HG02870 (cell line): ENCODE measurements at regions not wholly inside any gene's neighbourhood (a gene's known extent, or its start where the extent isn't known, plus 50 kb on each side); places are given as distances from the start of the nearest gene placed in this dataset.
"Not testable (repeated sequence)": the region's sequence is repeated elsewhere in the genome, so short reads cannot be mapped to it uniquely, and the experiment has no call there.

ENCODE experiments used
- ATAC-seq: cut with Tn5 transposase; IDR thresholded peaks from one replicate; pipeline ENCODE4 v1.9.1; 2021; ENCODE audit warnings: mild to moderate bottlenecking, moderate library complexity; ENCODE audit not compliant: unreplicated experiment

DNA sequence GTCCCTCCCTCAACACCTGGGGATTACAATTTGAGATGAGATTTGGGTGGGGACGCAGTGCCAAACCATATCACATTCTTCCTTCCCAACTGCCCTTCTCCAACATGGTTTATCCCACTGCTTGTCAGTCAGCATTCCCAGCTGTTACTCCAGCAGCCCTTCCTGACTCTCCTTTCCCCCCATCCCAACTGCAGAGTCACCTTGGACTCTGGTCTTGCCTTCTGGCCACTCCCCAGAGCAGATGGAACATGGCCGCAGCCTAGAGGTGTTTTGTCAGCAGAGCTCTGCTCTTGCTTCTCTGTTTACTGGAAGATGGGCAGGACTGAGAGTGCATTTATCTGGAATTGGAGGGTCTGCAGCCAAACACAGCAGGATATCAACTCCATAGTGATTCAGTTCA, 51.2 kb upstream of the MEX3C start:
- ATAC-seq: no peak

GRCh38 chr18:51250006-51250405, 52.5 kb upstream of the MEX3C start:
- ATAC-seq: no peak

DNA sequence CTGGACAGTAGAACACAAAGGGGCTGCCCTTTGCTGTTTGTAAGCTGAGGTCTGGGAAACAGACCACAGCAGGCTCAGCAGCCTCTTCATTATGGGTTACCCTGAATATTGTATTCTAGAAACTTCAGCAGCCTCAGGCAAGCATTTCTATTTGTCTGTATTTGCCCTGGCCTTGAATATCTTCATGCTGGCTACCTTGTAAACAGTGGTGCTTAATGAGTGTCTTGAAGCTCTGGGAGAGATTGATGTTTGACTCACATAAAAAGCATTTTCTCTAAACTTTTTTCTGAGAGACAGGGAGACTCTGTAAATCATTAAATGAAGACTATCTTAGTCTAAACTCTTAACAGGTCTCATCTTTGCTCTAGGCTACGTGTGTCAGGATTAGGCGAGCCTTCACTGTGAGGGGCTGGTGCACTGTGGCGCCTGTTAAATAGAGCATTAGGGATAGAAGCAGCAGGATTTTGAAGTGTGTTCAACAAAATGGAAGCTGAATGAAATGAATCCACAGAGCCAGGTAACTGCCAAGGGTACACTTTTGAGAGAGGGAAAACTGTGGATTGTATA, 53.1 kb upstream of the MEX3C start:
- ATAC-seq: no peak

DNA sequence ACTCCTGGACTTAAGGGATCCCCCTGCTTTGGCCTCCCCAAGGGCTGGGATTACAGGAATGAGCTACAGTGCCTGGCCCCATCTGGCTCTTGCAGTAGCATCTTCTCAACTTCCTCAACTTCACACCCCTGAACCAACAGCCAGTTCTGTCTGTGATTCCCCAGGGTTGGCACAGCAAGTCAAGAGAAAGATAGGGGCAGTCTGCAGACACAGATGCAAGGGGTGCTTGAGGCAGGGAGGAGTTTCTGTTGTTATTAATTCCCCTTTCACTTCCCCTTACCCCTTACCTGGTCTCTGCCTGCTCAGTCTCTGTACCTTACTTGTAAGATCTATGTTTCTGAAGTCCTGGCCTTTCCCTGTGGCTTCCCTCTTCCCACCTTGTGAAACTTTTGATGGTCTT, 54.1 kb upstream of the MEX3C start:
- peak; percentile 99 for ATAC-seq

GRCh38 chr18:51253476-51253875, 56.0 kb upstream of the MEX3C start:
- ATAC-seq: no peak

DNA sequence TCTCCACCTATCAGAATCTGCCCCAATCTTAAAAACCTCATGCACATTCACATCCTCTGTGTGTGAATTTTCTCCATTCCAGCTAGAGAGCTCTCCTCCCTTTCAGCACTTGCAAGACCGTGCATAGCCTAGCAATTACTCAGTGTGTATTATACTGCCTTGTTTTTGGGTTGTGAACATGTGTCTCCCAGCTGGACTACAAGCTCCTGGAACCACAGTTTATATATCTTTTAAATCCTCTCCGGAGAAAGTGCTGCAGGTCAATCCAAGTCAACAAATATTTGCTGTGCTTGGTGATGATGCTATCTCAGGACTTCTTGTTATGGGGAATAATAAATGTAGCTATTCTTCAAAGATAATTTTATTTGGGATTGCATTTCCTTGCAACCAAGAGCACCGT, 58.2 kb upstream of the MEX3C start:
- ATAC-seq: no peak

DNA sequence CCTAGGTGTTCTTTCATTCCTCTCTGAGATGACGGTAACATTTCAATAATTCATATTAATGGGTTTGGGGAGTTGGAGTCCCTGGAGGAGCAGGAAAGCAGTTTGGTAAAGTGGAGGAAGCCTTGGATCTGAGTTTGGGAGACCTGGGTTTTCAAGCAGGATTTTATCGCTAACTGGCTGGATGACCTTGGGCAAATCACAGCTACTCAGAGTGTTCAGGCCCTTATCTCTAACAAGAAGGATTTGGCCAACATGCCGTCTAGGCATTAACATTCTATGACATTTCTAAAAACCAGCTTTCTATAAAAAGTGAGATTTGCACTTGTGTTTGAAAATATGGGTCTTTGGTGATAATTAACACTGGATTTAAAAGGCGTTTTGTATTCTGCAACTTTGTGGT, 59.7 kb upstream of the MEX3C start:
- no peak for ATAC-seq

GRCh38 chr18:51260118-51260517, 62.6 kb upstream of the MEX3C start:
- ATAC-seq: no peak

- ATAC-seq: not testable (repeated sequence)
These were observed 68.6 kb upstream of the MEX3C start for GRCh38 chr18:51266077-51266476.

- no peak for ATAC-seq
These were observed 69.3 kb upstream of the MEX3C start for GRCh38 chr18:51266773-51267172.

- no peak for ATAC-seq
These were observed 76.0 kb upstream of the MEX3C start for GRCh38 chr18:51273437-51273836.

DNA sequence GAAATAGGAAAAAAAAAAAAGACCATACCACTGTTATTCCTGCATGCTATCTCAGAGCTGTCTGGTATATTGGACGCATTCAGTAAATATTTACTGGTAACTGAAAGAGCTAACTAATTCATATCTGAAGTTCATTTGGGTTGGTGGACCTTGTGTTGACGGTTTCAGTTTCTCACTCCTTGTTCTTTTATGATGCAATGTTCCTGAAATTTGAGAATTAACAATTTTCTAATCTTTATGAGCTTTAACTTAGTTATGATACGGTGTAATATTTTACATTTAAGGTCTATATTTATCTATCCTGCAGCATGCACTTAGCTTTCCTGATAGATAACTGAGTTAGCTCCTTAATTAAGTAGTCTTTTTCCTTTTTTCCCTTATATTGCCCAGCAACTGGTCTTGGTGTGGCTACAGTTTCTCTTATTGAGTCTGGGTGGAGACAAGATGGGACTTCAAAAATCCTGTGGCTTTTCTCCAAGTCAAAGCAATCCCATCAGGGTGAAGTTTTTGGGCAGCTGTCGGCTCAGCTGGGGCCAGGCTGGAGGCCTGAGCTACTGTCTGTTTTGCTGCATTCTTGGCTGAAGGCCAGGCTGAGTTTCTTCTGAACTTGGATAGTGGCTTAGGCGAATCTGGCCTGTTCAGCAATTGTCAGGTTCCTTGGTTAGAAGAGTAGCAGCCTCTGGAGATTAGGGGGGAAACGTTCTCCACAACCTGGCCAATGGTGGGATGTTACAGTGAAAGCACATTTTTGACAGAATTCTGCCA, 78.4 kb upstream of the MEX3C start:
- ATAC-seq: no peak

DNA sequence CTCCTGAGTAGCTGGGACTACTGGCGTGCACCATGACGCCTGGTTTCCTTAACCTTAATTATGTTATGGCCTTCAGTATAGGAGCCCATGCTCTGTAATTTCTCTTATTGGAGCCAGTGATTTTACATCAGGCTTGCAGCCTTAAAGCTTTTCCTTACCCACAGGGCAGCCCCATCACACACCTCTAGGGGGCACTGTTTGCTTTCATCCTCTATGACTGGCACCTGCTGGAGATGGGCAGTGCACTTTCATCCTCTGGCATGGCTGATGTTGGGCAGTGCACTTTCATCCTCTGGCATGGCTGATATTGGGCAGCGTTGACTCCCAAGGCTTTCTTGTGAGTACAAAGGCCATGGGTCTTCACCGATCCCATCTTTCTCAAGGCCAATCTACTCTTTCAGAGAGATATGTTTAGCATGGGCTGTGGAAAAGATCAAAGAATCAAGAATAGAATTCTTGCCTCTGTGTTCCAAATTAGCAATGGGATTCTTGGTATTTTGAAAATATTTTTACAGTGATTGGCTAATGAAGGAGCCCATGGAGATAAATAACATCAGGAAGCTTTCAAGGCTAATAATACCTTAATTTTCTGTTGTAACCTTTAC, 80.7 kb upstream of the MEX3C start:
- ATAC-seq: no peak

DNA sequence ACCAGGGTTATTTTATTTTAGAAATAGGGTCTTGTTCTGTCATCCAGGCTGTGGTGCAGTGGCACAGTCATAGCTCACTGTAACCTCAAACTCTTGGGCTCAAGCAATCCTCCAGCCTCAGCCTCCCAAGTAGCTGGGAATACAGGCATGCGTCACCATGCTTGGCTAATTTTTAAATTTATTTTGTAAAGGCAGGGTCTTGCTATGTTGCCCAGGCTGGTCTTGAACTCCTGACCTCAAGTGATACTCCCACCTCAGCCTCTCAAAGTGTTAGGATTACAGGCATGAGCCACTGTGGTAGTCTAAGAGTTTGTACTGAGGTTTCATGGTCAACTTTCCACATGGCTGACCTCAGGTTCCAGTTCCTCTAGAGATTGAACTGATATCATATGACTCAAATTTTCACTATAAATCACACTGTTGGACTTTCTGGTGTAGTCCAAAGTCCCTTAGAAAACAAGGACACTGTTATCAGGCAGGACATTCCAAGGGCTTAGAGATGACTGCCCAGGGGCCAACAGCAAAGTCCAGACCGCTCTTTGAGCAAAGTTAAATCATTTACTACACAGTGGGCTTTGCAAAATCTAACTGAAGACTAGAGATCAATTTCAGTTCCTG, 82.0 kb upstream of the MEX3C start:
- ATAC-seq: peak; percentile 75

GRCh38 chr18:51287818-51288508, 90.5 kb upstream of the MEX3C start:
- no peak for ATAC-seq

- ATAC-seq: no peak
These were observed 91.1 kb upstream of the MEX3C start for GRCh38 chr18:51288582-51288981.

DNA sequence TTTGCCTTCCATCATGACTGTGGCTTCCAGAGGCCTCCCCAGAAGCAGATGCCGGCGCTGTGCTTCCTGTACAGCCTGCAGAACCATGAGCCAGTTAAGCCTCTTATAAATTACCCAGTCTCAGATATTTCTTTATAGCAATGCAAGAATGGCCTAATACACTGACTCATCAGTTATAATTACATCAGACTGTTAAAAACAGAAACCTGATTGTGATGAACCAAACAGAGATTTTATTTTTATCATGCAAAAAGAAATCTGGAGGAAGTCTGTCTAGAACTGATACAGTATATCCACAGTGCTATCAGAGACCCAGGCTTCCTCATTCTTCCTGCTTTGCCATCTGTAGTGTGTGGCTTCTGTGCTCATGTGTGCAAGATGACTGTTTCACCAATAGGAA, 93.4 kb upstream of the MEX3C start:
- no peak for ATAC-seq

- ATAC-seq: no peak
These were observed 103.4 kb upstream of the MEX3C start for GRCh38 chr18:51300912-51301311.

- ATAC-seq: no peak
These were observed 103.9 kb upstream of the MEX3C start for GRCh38 chr18:51301376-51301775.

- ATAC-seq: no peak
These were observed 119.2 kb upstream of the MEX3C start for GRCh38 chr18:51316677-51317076.

- ATAC-seq: no peak
These were observed 124.2 kb upstream of the MEX3C start for GRCh38 chr18:51321696-51322095.
